ENCODE measurements at regions not wholly inside any gene's neighbourhood (a gene's known extent, or its start where the extent isn't known, plus 50 kb on each side); places are given as distances from the start of the nearest gene placed in this dataset.

- TF ChIP-seq CTCF (conservative IDR thresholded peaks at IDR 0.05; ENCODE audit: low read length) (no peak), EZH2phosphoT487 (IDR thresholded peaks at IDR 0.05; ENCODE audit: borderline replicate concordance, low read depth, low read length) (no peak)
These were observed 244.8 kb downstream of the IKZF2 start for GRCh38 chr2:212906620-212907019.
